ENCODE measurements at regions not wholly inside any gene's neighbourhood (a gene's known extent, or its start where the extent isn't known, plus 50 kb on each side); places are given as distances from the start of the nearest gene placed in this dataset.

GRCh38 chr2:56104962-56105361 lies 78.8 kb upstream of the CCDC85A start:
- DNase-seq, result no peak

DNA sequence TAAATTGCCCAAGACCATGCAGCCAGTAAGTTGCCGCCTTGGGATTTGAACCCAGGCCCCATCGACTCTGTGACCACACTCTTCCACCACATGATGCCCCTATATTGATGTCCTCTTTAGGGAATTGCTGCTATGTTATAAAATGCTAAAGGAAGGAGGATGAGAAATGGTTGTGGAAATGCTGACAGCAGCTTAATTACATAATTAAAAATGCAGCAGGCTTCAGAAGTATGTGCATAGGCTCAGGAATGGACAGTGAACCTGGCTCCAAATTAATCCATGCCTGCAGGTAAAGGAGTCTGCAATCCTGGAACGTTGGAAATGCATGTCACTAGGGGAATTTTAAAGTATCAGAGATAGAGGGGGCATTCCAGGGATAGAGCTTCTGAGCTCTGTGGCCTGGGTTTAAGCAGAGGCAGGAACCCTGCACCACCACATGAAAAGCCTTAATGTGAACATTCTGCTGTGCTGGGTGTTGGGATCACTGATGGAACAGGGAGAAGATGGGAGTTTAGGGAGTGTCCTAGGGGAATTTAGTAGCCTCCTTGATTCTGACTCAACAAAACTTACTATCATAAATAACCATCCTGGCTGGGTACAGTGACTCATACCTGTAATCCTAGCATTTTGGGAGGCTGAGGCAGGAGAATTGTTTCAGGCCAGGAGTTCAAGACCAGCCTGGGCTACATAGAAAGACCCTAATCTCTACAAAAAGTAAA lies 76.1 kb upstream of the CCDC85A start:
- DNase-seq, result no peak

GRCh38 chr2:56108806-56109205 lies 75.0 kb upstream of the CCDC85A start:
- no peak for DNase-seq

DNA sequence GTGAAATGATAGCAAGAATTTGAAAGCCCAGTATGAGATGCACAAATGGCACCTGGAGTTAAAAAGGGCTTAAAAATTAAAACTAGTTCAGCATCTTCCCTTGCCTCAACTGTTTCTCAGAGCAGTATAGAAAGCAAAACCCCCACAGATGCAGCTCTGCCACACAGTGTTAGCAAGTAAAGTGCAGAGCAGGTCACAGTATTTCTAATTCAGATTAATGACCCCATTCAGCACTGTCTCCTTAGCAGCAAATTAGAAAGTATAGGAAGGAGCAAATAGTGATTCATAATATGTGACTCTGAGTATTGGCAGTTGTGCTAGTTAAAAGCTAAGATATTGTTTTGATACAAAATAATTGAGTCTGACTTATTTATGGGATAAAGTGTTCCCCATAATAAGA lies 73.8 kb upstream of the CCDC85A start:
- no peak for DNase-seq

- no peak for DNase-seq
Observed at GRCh38 chr2:56113382-56113975, 70.3 kb upstream of the CCDC85A start.

- no peak for DNase-seq
Observed at GRCh38 chr2:56117764-56118163, 66.0 kb upstream of the CCDC85A start.

DNA sequence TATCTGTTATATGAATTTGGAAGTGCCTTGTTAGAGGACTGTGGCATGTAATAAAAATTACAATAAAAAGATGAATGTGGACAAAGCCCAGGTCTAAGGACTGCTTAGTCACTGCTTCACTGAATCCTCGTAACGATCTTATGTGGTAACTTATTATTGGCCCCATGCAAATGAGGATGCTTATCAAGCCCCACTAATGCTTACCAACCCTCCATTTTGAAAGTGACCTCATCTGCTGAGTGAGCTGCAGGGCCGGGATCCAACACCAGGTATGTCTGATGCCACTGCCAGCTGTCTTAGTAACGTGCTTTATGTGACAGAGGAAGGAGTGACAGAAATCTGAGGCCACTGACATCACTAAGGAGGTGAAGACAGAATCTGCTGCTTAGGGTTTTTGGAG lies 65.3 kb upstream of the CCDC85A start:
- DNase-seq, result no peak

GRCh38 chr2:56121995-56122394 lies 61.8 kb upstream of the CCDC85A start:
- no peak for DNase-seq

DNA sequence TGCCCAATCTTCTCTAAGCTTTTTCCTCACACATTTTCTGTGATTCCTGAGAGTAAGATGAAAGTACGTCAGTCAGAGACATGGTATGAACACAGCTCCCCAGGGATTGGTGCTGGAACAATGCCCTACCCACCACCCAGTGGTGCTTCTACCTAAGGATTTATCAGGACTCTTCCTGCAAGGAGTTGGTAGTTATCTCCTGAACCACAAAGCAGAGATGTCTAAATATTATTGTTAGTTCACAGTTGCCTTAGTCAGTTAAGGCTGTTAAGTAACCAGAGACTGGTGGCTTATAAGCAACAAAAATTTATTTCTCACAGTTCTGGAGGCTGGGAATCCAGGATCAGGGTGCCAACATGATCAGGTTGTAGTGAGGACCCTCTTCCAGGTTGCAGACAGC lies 60.3 kb upstream of the CCDC85A start:
- no peak for DNase-seq

GRCh38 chr2:56127010-56127409 lies 56.8 kb upstream of the CCDC85A start:
- no peak for DNase-seq

- peak; percentile 50 for DNase-seq
Observed at GRCh38 chr2:56127463-56128152, 56.2 kb upstream of the CCDC85A start.

DNA sequence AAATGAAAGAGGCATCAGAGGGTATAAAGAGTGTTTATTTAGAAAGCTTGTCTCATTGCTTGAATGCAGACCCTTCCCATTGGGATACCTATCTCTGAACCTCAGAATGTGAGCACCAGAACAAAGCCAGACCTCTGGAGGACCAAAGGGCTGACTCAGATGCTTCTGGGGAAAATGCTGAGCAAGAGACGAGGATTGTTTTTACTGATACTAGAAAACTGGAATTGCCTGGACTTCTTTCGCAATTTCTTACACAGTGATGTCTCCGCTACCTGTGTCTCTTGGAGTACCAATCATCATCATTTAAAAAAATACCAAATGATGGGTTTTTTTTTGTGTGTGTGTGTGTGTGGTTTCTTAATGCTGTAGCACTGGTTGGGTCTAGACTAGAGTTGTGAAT lies 55.6 kb upstream of the CCDC85A start:
- no peak for DNase-seq

- peak; percentile 4 for DNase-seq
Observed at GRCh38 chr2:56130463-56131070, 53.2 kb upstream of the CCDC85A start.

DNA sequence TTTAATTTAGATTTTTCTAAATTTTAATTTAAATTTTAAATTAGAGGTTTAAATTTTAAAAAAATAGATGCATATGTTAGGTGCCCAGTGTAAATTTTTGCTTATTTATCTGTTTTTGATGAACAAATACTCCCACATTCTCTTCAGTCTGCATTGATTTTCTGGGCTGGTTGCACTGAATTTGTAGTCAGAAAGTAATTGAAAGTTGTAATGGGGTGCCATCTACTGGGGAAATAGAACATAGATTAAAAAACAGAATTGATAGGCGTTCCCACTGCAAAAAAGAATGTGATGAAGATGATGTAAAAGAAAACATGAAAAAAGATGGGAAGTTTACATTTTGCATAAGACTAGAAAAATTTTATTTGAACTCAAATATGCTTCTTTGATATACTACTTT lies 51.7 kb upstream of the CCDC85A start:
- DNase-seq, result peak; percentile 43

DNA sequence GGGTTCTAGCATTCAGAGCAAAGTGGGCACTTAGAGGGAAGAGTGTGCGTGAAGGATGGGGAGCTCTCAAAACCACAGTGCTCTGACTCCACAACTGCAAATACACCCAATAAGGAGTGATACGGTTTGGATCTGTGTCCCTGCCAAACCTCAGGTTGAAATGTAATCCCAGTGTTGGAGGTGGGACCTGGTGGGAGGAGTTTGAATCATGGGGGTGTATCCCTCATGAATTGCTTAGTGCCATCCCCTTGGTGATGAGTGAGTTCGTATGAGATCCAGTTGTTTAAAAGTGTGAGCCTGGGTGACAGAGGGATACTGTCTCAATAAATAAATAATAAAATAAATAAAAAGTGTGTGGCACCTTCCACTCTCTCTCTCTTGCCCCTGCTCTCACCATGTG lies 50.3 kb upstream of the CCDC85A start:
- DNase-seq, result no peak

- DNase-seq, result no peak
Observed at GRCh38 chr2:56133931-56134629, 49.7 kb upstream of the CCDC85A start.
